AG09319 (cell line): ENCODE measurements at regions not wholly inside any gene's neighbourhood (a gene's known extent, or its start where the extent isn't known, plus 50 kb on each side); places are given as distances from the start of the nearest gene placed in this dataset.

ENCODE experiments used
- DNase-seq: peaks from one replicate; pipeline ENCODE4 v3.0.0-alpha.2; 2010; ENCODE audit warnings: low read depth; ENCODE audit errors: extremely low read depth
- TF ChIP-seq, protein P1 (sequence below): IDR thresholded peaks from 2 replicates; pipeline ENCODE4 v1.5.1; 2011; ENCODE audit warnings: low read depth, mild to moderate bottlenecking, inconsistent platforms, low read length, moderate library complexity

DNA sequence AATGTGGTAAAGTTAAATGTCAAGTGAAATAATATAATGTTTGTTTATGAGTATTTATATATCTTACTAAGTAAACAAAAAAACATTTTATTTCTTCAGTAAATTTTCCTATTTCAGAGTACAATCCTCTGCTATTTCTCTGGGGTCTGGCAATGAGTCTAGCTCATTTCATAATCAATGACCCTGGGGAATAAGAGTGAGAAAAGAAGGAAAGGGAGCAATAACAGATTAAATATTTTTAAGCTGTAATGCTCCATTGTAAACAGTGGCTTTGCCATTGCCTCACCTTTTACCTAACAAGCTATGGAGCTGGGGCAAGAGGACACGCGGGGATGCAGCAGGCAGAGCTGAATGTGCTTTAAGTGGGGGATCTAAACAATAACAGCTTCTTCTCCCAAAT lies 1071.9 kb downstream of the FLRT2 start:
- DNase-seq, result no peak
- TF ChIP-seq, protein P1, sequence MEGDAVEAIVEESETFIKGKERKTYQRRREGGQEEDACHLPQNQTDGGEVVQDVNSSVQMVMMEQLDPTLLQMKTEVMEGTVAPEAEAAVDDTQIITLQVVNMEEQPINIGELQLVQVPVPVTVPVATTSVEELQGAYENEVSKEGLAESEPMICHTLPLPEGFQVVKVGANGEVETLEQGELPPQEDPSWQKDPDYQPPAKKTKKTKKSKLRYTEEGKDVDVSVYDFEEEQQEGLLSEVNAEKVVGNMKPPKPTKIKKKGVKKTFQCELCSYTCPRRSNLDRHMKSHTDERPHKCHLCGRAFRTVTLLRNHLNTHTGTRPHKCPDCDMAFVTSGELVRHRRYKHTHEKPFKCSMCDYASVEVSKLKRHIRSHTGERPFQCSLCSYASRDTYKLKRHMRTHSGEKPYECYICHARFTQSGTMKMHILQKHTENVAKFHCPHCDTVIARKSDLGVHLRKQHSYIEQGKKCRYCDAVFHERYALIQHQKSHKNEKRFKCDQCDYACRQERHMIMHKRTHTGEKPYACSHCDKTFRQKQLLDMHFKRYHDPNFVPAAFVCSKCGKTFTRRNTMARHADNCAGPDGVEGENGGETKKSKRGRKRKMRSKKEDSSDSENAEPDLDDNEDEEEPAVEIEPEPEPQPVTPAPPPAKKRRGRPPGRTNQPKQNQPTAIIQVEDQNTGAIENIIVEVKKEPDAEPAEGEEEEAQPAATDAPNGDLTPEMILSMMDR, result no peak

DNA sequence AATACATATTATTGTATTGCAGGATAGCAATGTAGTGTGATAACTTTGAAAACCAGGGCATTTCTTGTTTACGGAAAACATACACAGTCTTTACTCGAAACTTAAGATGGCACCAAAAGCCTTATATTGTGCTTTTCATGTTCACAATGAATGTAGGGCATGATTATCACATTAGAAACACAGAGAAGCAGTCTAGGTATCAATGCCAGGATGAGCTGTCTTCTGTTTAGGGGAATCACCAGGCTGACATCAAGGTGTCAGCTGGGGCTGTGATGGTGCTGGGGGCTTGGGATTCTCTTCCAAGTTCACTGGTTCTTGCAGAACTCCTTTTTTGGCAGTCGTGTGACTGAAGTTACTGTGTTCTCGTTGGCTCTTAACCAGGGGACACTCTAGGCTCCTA lies 1067.3 kb downstream of the FLRT2 start:
- TF ChIP-seq, protein P1, result no peak

DNA sequence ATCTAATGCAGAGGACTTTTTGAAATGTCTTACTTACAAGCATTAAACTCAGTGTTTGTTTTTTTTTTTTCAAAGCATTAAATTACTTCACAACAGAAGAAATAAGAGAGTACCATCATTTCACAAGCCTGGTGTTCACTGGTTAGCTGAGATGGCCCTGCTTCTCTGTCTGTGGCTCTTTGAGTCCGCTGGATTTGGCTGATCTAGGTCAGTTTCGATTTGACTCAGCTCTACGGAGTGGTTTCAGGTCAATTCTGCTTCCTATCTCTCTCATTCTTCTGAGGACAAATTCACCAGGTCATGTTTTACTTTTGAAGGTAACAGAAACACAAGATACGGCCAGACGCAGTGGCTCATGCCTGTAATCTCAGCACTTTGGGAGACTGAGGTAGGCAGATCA lies 1066.1 kb downstream of the FLRT2 start:
- no peak for DNase-seq
- TF ChIP-seq, protein P1, result no peak

More for the DNA sequence above, 1067.3 kb downstream of the FLRT2 start:
- DNase-seq, result no peak

DNA sequence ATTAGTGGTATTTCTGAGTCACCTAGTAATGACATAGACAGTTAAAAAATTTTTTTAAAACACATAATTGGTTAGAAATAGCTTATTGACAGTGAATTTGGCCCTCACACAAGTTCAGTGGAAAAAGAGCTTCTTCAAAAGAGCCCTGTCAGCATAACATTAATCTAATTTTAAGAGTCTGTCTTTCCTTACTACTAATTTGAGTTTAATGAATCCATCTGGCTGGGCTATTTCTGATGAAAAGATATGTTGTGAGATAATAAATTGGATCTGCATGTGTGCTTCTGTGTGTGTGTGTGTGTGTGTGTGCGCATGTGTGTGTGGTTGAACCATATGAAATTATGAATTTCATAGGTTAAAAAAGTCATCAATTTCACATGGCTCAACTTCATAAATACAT lies 1045.2 kb downstream of the FLRT2 start:
- no peak for DNase-seq
- TF ChIP-seq, protein P1, result no peak

DNA sequence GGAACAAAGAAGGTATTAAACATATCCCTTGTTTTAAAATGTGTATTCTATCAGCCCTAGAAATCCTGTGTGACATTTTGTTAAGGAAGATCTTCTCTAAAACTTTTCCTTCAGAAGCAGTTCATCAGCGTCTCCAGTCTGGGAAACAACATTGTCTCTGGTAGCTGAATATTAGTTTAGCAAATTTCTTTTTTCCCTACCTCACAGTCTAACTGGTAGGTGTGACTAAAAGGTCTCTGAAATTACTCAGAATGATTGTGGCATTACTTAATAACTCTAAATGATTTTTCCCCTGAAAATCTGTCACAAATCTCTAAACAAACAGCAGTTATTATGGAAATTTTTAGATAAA lies 1044.8 kb downstream of the FLRT2 start:
- TF ChIP-seq, protein P1, result no peak
- no peak for DNase-seq

DNA sequence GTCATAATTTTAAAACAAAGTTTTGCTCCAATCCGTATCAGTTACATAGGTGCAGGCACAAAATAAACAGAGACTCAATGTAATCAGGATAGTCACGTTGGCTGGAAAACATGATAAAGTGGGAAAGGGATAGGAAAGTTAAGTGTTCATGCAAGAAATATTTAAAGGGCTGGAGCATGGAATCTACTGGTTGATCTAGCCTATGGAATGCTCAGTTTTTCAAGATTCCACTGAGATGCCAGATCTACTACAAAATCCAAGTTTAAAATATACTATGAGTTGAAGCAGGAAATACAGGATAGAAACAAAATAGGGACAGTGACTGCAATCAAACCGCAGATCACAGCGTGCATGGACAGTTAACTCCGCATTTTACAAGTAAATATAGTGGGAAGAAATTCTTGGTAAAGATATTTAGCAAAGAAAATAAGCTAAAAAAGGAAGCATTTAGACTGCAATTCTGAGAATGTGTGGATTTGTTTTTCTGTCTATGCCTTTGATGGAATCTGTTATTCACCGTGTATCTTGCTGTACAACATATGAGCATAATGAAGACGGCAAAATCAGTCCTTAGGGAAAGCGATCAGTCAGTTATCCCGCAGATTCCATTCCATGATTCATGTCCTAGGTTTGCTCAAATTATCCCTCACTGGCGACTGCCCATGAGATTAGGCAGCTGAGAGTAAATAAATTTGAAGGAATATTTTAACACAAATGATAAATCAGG lies 1044.3 kb downstream of the FLRT2 start:
- peak; percentile 4 for DNase-seq
- TF ChIP-seq, protein P1, result no peak

DNA sequence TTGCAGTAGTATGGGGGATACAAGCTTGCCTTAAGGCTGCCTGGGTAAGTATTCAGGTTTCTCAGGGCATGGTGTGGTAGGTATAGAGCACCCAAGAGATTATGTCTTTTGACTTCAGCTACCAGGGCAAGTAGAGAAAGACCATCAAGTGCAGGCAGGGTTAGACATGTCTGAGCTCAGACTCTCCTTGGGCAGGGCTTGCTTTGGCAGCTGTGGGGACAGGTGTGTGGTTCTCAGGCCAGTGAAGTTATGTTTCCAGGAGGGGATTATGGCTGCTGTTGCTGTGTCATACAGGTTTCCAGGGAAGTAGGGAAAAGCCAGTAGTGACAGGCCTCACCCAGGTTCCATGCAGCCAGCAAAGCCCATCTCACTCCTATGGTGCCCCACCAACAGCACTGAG lies 1040.4 kb downstream of the FLRT2 start:
- TF ChIP-seq, protein P1, result no peak
- DNase-seq, result no peak
